Stomach (tissue), 4 donors: ENCODE measurements at regions not wholly inside any gene's neighbourhood (a gene's known extent, or its start where the extent isn't known, plus 50 kb on each side); places are given as distances from the start of the nearest gene placed in this dataset.

Experiments used
- EP300 ChIP-seq: sonication (generic); formaldehyde crosslinking; IDR thresholded peaks from one replicate; pipeline ENCODE4 v1.6.1; 2017; ENCODE audit warnings: antibody characterized with exemption
- POLR2A ChIP-seq, 4 donors: fragments of 450-650 bp; IDR thresholded peaks; one replicate each; pipeline ENCODE4 v1.6.1; 2016; ENCODE audit warnings: antibody characterized with exemption in 4 of 4, control low read depth in 2 of 4, mild to moderate bottlenecking in 1 of 4, moderate library complexity in 1 of 4
- POLR2AphosphoS5 ChIP-seq, 3 donors: sonication (generic); formaldehyde crosslinking; IDR thresholded peaks; one replicate each; pipeline ENCODE4 v1.6.1; 2016; ENCODE audit warnings: antibody characterized with exemption in 3 of 3
- TF ChIP-seq, protein P1 (sequence below), 7 experiments: fragments of 450-650 bp in 4 of 7; fragments of 200-600 bp in 3 of 7; sonication (generic) in 3 of 7; IDR thresholded peaks; one replicate each; pipeline ENCODE4 v1.5.1; 2016 to 2019; ENCODE audit warnings: antibody characterized with exemption in 7 of 7, control low read depth in 2 of 7, mild to moderate bottlenecking in 1 of 7

DNA sequence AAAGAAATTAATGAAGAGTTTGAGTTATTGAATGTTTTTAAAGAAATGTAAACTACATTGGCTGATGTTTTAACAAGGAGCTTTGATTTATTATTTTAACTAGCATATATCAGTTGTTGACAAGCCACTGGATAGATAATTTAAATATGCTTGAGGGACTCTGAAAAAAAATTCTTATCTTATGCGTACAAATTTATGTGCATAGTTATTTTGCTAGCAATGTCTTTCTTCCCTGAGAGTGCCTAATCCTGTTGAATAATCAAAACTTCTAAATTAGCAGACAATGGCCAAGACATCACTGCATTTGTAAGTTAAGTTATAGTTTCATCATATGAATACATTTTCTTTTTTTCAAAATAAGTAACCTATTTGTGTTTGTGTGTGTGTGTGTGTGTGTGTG is 342.3 kb downstream of the MED10 start:
- TF ChIP-seq POLR2A (IDR thresholded peaks at IDR 0.05), result no peak
- TF ChIP-seq, protein P1, sequence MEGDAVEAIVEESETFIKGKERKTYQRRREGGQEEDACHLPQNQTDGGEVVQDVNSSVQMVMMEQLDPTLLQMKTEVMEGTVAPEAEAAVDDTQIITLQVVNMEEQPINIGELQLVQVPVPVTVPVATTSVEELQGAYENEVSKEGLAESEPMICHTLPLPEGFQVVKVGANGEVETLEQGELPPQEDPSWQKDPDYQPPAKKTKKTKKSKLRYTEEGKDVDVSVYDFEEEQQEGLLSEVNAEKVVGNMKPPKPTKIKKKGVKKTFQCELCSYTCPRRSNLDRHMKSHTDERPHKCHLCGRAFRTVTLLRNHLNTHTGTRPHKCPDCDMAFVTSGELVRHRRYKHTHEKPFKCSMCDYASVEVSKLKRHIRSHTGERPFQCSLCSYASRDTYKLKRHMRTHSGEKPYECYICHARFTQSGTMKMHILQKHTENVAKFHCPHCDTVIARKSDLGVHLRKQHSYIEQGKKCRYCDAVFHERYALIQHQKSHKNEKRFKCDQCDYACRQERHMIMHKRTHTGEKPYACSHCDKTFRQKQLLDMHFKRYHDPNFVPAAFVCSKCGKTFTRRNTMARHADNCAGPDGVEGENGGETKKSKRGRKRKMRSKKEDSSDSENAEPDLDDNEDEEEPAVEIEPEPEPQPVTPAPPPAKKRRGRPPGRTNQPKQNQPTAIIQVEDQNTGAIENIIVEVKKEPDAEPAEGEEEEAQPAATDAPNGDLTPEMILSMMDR (IDR thresholded peaks at IDR 0.05), result no peak
- TF ChIP-seq POLR2AphosphoS5 (IDR thresholded peaks at IDR 0.05), result no peak
- TF ChIP-seq EP300, result no peak
